ENCODE measurements at regions not wholly inside any gene's neighbourhood (a gene's known extent, or its start where the extent isn't known, plus 50 kb on each side); places are given as distances from the start of the nearest gene placed in this dataset.
A peak's percentile ranks its signal among the peaks of the same experiment; 100 is the strongest.
"Not testable (repeated sequence)": the region's sequence is repeated elsewhere in the genome, so short reads cannot be mapped to it uniquely, and the experiment has no call there.

DNA sequence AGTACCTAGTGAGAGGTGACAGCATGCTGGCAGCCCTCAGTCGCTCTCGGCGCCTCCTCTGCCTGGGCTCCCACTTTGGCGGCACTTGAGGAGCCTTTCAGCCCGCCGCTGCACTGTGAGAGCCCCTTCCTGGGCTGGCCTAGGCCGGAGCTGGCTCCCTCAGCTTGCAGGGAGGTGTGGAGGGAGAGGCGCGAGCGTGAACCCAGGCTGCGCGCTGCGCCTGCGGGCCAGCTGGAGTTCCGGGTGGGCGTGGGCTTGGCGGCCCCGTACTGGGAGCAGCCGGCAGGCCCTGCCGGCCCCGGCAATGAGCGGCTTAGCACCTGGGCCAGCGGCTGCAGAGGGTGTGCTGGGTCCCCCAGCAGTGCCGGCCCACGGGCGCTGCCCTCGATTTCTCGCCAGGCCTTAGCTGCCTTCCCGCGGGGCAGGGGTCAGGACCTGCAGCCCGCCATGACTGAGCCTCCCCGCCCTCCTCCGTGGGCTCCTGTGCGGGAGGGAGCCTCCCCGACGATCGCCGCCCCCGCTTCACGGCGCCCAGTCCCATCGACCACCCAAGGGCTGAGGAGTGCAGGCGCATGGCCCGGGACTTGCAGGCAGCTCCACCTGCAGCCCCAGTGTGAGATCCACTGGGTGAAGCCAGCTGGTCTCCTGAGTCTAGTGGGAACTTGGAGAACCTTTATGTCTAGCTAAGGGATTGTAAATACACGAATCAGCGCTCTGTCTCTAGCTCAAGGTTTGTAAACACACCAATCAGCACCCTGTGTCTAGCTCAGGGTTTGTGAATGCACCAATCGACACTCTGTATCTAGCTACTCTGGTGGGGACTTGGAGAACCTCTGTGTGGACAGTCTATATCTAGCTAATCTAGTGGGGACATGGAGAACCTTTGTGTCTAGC, 1579.2 kb downstream of the SI start:
- H3K27me3 ChIP-seq (ENCODE audit: control insufficient read depth in 2 of 2, insufficient read depth in 2 of 2, low read length in 2 of 2); FAIRE-seq; BruUV-seq (replicated peaks); CTCF ChIA-PET (ENCODE audit: low intra/inter-chr PET ratio); H3K9me3 ChIP-seq (replicated peaks; ENCODE audit: control insufficient read depth, insufficient read depth, low read depth, low read length); H3K36me3 ChIP-seq (ENCODE audit: control insufficient read depth, insufficient read depth, low read length); H3K4me1 ChIP-seq (replicated peaks in 1 of 2; ENCODE audit: control insufficient read depth in 2 of 2, insufficient read depth in 2 of 2, low read length in 2 of 2); H4K20me1 ChIP-seq (replicated peaks; ENCODE audit: control insufficient read depth, insufficient read depth, low read length); in situ Hi-C loops (cut with MboI); H3K9me1 ChIP-seq (ENCODE audit: control insufficient read depth, insufficient read depth, low read length); TF ChIP-seq NR2C2 (CRISPR knock-in tag; IDR thresholded peaks at IDR 0.05): not testable (repeated sequence)
- POLR2A ChIA-PET = interaction anchor here (1.1 to 1.8 kb wide), 3 partner anchors 7 to 123 kb away, joined by 3 to 10 read pairs (median 3); no protein-coding TSS in a partner anchor
- 1% methylated on average over 38 of the region's 47 CpGs for WGBS (ENCODE audit: insufficient coverage, low coverage, missing lambda C conversion rate)
- DNase-seq (ENCODE audit: extremely low read depth in 1 of 4, low spot score in 3 of 4) (peak in 1 of 4 experiments; percentile 61), ATAC-seq (peak; percentile 47)
- peak overlapping the region; percentile 55 to 89 for H3K9ac ChIP-seq (ENCODE audit: insufficient read depth in 1 of 2, low read depth in 2 of 2, low read length in 2 of 2)
- intact Hi-C loops (cut with micrococcal nuclease) = loop anchor here (1.0 to 10.0 kb wide), 2 partner anchors 53 to 126 kb away; no protein-coding TSS in a partner anchor
- H3K4me3 ChIP-seq = peak overlapping the region; percentile 43
- peak overlapping the region; percentile 69 for H3K27ac ChIP-seq (ENCODE audit: extremely low read depth, low read depth, low read length)
- H2AFZ ChIP-seq (ENCODE audit: low read depth, low read length) = peak overlapping the region; percentile 44
- H3K4me2 ChIP-seq (ENCODE audit: insufficient read depth, low read length) = peak overlapping the region; percentile 75; the same call in 1 of the 2 replicates
- H3K79me2 ChIP-seq (ENCODE audit: control insufficient read depth, insufficient read depth, low read length) = peaks cover 56% of the 10 kb centered on the region
- TF ChIP-seq PHF8 (IDR thresholded peaks at IDR 0.05; ENCODE audit: borderline replicate concordance, low read length) (peak; percentile 16; the same call in 1 of the 2 replicates), ASH1L (IDR thresholded peaks at IDR 0.05; ENCODE audit: borderline replicate concordance, low read depth, partially characterized antibody) (peak; percentile 78), NONO (IDR thresholded peaks at IDR 0.05; ENCODE audit: low read depth in 2 of 2, low read length in 1 of 2) (peak in 1 of 2 experiments; percentile 23; a peak in 1 of 4 replicates), YY1 (IDR thresholded peaks at IDR 0.05; ENCODE audit: borderline replicate concordance in 1 of 3, control insufficient read depth in 1 of 3, extremely low read depth in 1 of 3, insufficient read depth in 3 of 3, insufficient read length in 1 of 3, insufficient replicate concordance in 2 of 3, low read depth in 1 of 3, low read length in 2 of 3) (peak in 1 of 3 experiments; percentile 27), MBD2 (IDR thresholded peaks at IDR 0.05; ENCODE audit: borderline replicate concordance, low read depth) (peak; percentile 58; the same call in 1 of the 2 replicates), NRF1 (conservative IDR thresholded peaks at IDR 0.05 in 1 of 2, IDR thresholded peaks at IDR 0.05 in 1 of 2) (peak; percentile 71 to 81), RBFOX2 (IDR thresholded peaks at IDR 0.05; ENCODE audit: low read depth, low read length) (peak; percentile 63), POLR2G (IDR thresholded peaks at IDR 0.05; ENCODE audit: low read depth, low read length) (peak; percentile 54), TAF7 (tag; IDR thresholded peaks at IDR 0.05) (0 out of 2 replicates have a peak, but pooled peaks have one; percentile 31), ZBTB7A (IDR thresholded peaks at IDR 0.05; ENCODE audit: borderline replicate concordance, control insufficient read depth, low read depth, low read length) (peak; percentile 19; the same call in 1 of the 2 replicates), NR2C2 (tag; IDR thresholded peaks at IDR 0.05) (peak; percentile 45)
- TF ChIP-seq, protein P1, sequence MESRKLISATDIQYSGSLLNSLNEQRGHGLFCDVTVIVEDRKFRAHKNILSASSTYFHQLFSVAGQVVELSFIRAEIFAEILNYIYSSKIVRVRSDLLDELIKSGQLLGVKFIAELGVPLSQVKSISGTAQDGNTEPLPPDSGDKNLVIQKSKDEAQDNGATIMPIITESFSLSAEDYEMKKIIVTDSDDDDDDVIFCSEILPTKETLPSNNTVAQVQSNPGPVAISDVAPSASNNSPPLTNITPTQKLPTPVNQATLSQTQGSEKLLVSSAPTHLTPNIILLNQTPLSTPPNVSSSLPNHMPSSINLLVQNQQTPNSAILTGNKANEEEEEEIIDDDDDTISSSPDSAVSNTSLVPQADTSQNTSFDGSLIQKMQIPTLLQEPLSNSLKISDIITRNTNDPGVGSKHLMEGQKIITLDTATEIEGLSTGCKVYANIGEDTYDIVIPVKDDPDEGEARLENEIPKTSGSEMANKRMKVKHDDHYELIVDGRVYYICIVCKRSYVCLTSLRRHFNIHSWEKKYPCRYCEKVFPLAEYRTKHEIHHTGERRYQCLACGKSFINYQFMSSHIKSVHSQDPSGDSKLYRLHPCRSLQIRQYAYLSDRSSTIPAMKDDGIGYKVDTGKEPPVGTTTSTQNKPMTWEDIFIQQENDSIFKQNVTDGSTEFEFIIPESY (CRISPR knock-in tag; IDR thresholded peaks at IDR 0.05) = peak; percentile 34; the same call in 1 of the 2 replicates
- TF ChIP-seq, protein P2, sequence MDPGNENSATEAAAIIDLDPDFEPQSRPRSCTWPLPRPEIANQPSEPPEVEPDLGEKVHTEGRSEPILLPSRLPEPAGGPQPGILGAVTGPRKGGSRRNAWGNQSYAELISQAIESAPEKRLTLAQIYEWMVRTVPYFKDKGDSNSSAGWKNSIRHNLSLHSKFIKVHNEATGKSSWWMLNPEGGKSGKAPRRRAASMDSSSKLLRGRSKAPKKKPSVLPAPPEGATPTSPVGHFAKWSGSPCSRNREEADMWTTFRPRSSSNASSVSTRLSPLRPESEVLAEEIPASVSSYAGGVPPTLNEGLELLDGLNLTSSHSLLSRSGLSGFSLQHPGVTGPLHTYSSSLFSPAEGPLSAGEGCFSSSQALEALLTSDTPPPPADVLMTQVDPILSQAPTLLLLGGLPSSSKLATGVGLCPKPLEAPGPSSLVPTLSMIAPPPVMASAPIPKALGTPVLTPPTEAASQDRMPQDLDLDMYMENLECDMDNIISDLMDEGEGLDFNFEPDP (CRISPR knock-in tag; IDR thresholded peaks at IDR 0.05) = peak; percentile 53; the same call in 1 of the 2 replicates
